ENCODE measurements at regions not wholly inside any gene's neighbourhood (a gene's known extent, or its start where the extent isn't known, plus 50 kb on each side); places are given as distances from the start of the nearest gene placed in this dataset.
"Not testable (repeated sequence)": the region's sequence is repeated elsewhere in the genome, so short reads cannot be mapped to it uniquely, and the experiment has no call there.

- no peak for DNase-seq
These were observed 301.4 kb upstream of the AADAT start for GRCh38 chr4:170391066-170391740.

- no peak for DNase-seq
These were observed 299.7 kb upstream of the AADAT start for GRCh38 chr4:170389411-170389810.

- DNase-seq, result no peak
These were observed 298.5 kb upstream of the AADAT start for GRCh38 chr4:170388255-170388654.

GRCh38 chr4:170386971-170387370 lies 297.2 kb upstream of the AADAT start:
- no peak for DNase-seq

- no peak for DNase-seq
These were observed 296.8 kb upstream of the AADAT start for GRCh38 chr4:170386511-170386910.

- peak; percentile 27 for DNase-seq
These were observed 285.0 kb upstream of the AADAT start for GRCh38 chr4:170374770-170375169.

- DNase-seq, result no peak
These were observed 259.2 kb upstream of the AADAT start for GRCh38 chr4:170348945-170349344.

- DNase-seq, result not testable (repeated sequence)
These were observed 257.4 kb upstream of the AADAT start for GRCh38 chr4:170347191-170347590.

- DNase-seq, result no peak
These were observed 249.8 kb upstream of the AADAT start for GRCh38 chr4:170339522-170339921.

- DNase-seq, result peak; percentile 3
These were observed 246.6 kb upstream of the AADAT start for GRCh38 chr4:170336238-170336775.

- DNase-seq, result no peak
These were observed 235.8 kb upstream of the AADAT start for GRCh38 chr4:170325599-170325998.

GRCh38 chr4:170323623-170324022 lies 233.9 kb upstream of the AADAT start:
- no peak for DNase-seq

- DNase-seq, result no peak
These were observed 217.4 kb upstream of the AADAT start for GRCh38 chr4:170307182-170307581.

- no peak for DNase-seq
These were observed 216.5 kb upstream of the AADAT start for GRCh38 chr4:170306208-170306607.

GRCh38 chr4:170305627-170306026 lies 215.9 kb upstream of the AADAT start:
- no peak for DNase-seq

- DNase-seq, result no peak
These were observed 191.3 kb upstream of the AADAT start for GRCh38 chr4:170281027-170281426.

- no peak for DNase-seq
These were observed 188.7 kb upstream of the AADAT start for GRCh38 chr4:170278460-170278859.

GRCh38 chr4:170274616-170275015 lies 184.9 kb upstream of the AADAT start:
- DNase-seq, result no peak

GRCh38 chr4:170272959-170273358 lies 183.2 kb upstream of the AADAT start:
- no peak for DNase-seq

- DNase-seq, result no peak
These were observed 182.0 kb upstream of the AADAT start for GRCh38 chr4:170271723-170272122.

- DNase-seq, result no peak
These were observed 180.9 kb upstream of the AADAT start for GRCh38 chr4:170270628-170271027.

GRCh38 chr4:170269950-170270349 lies 180.2 kb upstream of the AADAT start:
- DNase-seq, result no peak

- peak; percentile 80 for DNase-seq
These were observed 169.9 kb upstream of the AADAT start for GRCh38 chr4:170259631-170260153.

- DNase-seq, result no peak
These were observed 167.1 kb upstream of the AADAT start for GRCh38 chr4:170256807-170257206.

GRCh38 chr4:170248576-170248975 lies 158.8 kb upstream of the AADAT start:
- DNase-seq, result no peak

All from activated CD4-positive, alpha-beta T cell treated with anti-CD3 and anti-CD28 coated beads, Interleukin-2, Interleukin-6, amounts not matched to agents 100 ng/mL and 50 ng/mL, durations not matched to agents 16 hours and 8 hours (primary cell).